ENCODE measurements at regions not wholly inside any gene's neighbourhood (a gene's known extent, or its start where the extent isn't known, plus 50 kb on each side); places are given as distances from the start of the nearest gene placed in this dataset.

DNA sequence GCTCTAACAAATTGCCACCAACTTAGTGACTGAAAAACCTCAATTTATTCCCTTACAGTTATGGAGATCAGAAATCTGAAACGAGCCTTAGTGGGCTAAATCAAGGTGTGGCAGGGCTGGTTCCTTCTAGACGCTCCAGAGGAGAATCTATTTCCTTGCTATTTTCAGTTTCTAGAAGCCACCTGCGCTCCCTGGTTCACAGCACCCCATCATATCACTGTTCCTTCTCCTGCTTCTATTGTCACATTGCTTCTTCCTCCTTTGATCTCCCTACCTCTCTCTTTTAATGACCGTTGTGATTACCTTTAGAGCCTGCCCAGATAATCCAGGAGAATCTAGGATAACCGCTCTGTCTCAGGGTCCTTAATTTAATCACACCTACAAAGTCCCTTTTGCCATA, 596.6 kb downstream of the PLCL1 start:
- Histone ChIP-seq H3K4me1 (ENCODE audit: control insufficient read depth in 2 of 2, insufficient read depth in 2 of 2, low read length in 2 of 2) (no peaks in the 10 kb centered on the region), H3K27me3 (ENCODE audit: control insufficient read depth in 2 of 2, insufficient read depth in 1 of 2, low read length in 1 of 2) (no peaks in the 10 kb centered on the region), H3K4me3 (ENCODE audit: low read length in 2 of 2) (no peak overlapping the region), H3K36me3 (ENCODE audit: control insufficient read depth in 2 of 2, insufficient read depth in 2 of 2, low read length in 1 of 2) (no peaks in the 10 kb centered on the region), H3K9me3 (ENCODE audit: control insufficient read depth in 2 of 2, insufficient read depth in 1 of 2, low read length in 1 of 2) (no peaks in the 10 kb centered on the region), H3K27ac (ENCODE audit: low read depth in 1 of 2, low read length in 1 of 2) (no peak overlapping the region)
- DNase-seq (ENCODE audit: low read depth in 6 of 9, low spot score in 9 of 9) = no peak
- 66% methylated on average over 5 of the region's 5 CpGs for WGBS

DNA sequence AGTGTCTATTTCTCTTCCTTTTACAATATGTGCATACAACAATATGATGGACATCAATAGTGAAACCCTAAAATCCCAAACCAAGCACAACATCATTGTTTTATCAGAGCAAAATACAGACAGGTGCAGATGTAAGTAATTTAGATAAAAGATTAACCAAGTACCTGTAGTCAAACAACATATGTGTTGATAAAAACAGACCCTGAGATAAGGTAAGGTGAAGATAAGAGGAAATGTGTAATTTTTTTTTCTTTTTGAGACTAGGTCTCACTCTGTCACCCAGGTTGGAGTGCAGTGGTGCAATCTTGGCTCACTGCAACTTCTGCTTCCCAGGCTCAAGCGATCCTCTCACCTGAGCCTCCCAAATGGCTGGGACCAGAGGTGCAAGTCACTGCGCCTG, 589.8 kb downstream of the PLCL1 start:
- H3K4me3 ChIP-seq (ENCODE audit: low read length in 2 of 2) = no peak overlapping the region
- no peaks in the 10 kb centered on the region for H3K4me1 ChIP-seq (ENCODE audit: control insufficient read depth in 2 of 2, insufficient read depth in 2 of 2, low read length in 2 of 2)
- no peak for DNase-seq (ENCODE audit: low read depth in 6 of 9, low spot score in 9 of 9)
- no peaks in the 10 kb centered on the region for H3K9me3 ChIP-seq (ENCODE audit: control insufficient read depth in 2 of 2, insufficient read depth in 1 of 2, low read length in 1 of 2)
- WGBS = 96% methylated on average over 2 of the region's 2 CpGs
- H3K27ac ChIP-seq (ENCODE audit: low read depth in 1 of 2, low read length in 1 of 2) = no peak overlapping the region
- no peaks in the 10 kb centered on the region for H3K27me3 ChIP-seq (ENCODE audit: control insufficient read depth in 2 of 2, insufficient read depth in 1 of 2, low read length in 1 of 2)
- H3K36me3 ChIP-seq (ENCODE audit: control insufficient read depth in 2 of 2, insufficient read depth in 2 of 2, low read length in 1 of 2) = no peaks in the 10 kb centered on the region

DNA sequence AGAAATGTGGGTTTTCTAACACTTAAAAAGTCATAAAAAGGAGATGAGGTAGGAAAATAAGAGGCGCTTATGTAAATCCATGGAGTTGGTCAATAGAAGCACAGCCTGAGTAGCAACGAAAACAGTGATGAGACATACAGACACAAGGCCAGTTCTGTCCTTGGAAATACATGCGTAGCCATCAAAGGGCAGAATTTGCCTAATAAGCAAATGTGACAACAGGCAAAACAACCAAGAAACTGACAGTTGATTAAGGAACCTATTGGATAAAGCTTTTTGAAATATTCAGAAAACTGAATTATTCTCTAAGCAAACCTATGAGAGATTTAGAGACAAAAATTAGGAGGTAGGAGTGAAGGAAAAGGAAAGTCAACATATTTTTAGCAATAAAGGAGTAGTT, 586.3 kb downstream of the PLCL1 start:
- no peaks in the 10 kb centered on the region for H3K36me3 ChIP-seq (ENCODE audit: control insufficient read depth in 2 of 2, insufficient read depth in 2 of 2, low read length in 1 of 2)
- H3K4me3 ChIP-seq (ENCODE audit: low read length in 2 of 2) = no peak overlapping the region
- no peaks in the 10 kb centered on the region for H3K27me3 ChIP-seq (ENCODE audit: control insufficient read depth in 2 of 2, insufficient read depth in 1 of 2, low read length in 1 of 2)
- WGBS = 96% methylated on average over 3 of the region's 3 CpGs
- no peak overlapping the region for H3K27ac ChIP-seq (ENCODE audit: low read depth in 1 of 2, low read length in 1 of 2)
- H3K4me1 ChIP-seq (ENCODE audit: control insufficient read depth in 2 of 2, insufficient read depth in 2 of 2, low read length in 2 of 2) = no peaks in the 10 kb centered on the region
- no peaks in the 10 kb centered on the region for H3K9me3 ChIP-seq (ENCODE audit: control insufficient read depth in 2 of 2, insufficient read depth in 1 of 2, low read length in 1 of 2)
- DNase-seq (ENCODE audit: low read depth in 6 of 9, low spot score in 9 of 9) = no peak

DNA sequence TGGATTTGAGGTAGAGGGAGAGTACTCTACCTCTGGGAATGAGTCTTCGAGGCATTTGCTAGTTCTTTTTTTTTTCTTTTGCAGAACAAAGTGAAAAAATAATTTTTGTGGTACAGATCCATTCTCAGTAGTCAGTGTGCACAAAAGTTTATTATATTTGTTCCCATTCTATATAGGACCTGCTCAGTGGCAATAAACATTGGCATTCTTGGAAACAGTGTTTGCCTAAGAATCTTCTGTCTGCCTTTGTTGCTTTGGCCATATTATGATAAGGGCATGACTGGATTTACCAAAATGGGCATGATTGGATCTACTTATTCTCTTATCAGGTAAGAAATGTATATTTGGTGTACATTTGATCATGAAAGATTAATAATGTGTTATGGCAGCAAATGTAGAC, 583.3 kb downstream of the PLCL1 start:
- H3K27ac ChIP-seq (ENCODE audit: low read depth in 1 of 2, low read length in 1 of 2) = no peak overlapping the region
- DNase-seq (ENCODE audit: low read depth in 6 of 9, low spot score in 9 of 9) = no peak
- H3K4me1 ChIP-seq (ENCODE audit: control insufficient read depth in 2 of 2, insufficient read depth in 2 of 2, low read length in 2 of 2) = no peaks in the 10 kb centered on the region
- H3K9me3 ChIP-seq (ENCODE audit: control insufficient read depth in 2 of 2, insufficient read depth in 1 of 2, low read length in 1 of 2) = no peaks in the 10 kb centered on the region
- H3K36me3 ChIP-seq (ENCODE audit: control insufficient read depth in 2 of 2, insufficient read depth in 2 of 2, low read length in 1 of 2) = no peaks in the 10 kb centered on the region
- WGBS = 0% methylated on average over 1 of the region's 1 CpG
- no peaks in the 10 kb centered on the region for H3K27me3 ChIP-seq (ENCODE audit: control insufficient read depth in 2 of 2, insufficient read depth in 1 of 2, low read length in 1 of 2)
- no peak overlapping the region for H3K4me3 ChIP-seq (ENCODE audit: low read length in 2 of 2)

DNA sequence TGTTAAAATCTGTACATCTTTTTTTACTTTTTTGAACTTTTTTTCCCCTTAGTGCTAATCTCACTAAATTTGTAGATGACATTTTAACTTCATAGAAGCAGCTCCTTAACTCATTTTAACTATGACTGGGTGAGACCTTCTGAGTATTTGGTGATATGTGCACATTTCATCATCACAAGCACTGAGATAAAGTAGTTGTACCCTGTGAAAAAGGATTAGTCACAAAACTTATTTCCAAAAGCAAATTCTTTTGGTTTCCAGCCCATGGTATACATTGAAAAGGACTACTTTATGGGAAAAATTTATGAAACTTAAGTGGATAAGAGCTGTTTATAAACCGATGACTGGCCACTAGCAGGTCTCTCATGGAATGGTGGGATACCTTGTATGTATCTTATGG, 581.5 kb downstream of the PLCL1 start:
- Histone ChIP-seq H3K4me3 (ENCODE audit: low read length in 2 of 2) (no peak overlapping the region), H3K27ac (ENCODE audit: low read depth in 1 of 2, low read length in 1 of 2) (no peak overlapping the region), H3K36me3 (ENCODE audit: control insufficient read depth in 2 of 2, insufficient read depth in 2 of 2, low read length in 1 of 2) (no peaks in the 10 kb centered on the region), H3K4me1 (ENCODE audit: control insufficient read depth in 2 of 2, insufficient read depth in 2 of 2, low read length in 2 of 2) (no peaks in the 10 kb centered on the region), H3K27me3 (ENCODE audit: control insufficient read depth in 2 of 2, insufficient read depth in 1 of 2, low read length in 1 of 2) (no peaks in the 10 kb centered on the region), H3K9me3 (ENCODE audit: control insufficient read depth in 2 of 2, insufficient read depth in 1 of 2, low read length in 1 of 2) (no peaks in the 10 kb centered on the region)
- DNase-seq (ENCODE audit: low read depth in 6 of 9, low spot score in 9 of 9) = no peak
- WGBS = 99% methylated on average over 1 of the region's 1 CpG

DNA sequence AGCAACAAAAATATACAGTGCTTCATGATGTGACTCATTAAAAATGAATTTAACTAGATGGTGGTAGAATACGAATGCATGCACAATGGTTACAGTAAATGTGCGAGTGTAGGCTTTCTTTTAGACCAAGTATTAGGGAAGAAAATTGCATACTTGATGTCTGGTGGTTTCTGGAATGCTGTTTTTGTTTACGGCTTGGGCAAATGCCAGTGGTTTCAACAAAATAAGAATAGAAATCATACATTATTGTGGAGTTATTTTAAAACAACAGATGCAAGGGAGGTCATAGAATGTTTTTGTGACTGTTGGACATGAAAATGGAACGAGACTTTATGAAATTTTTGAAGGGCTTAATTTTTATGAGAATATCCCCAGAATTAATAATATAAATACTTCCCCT, 580.9 kb downstream of the PLCL1 start:
- WGBS = 97% methylated on average over 4 of the region's 4 CpGs
- Histone ChIP-seq H3K27me3 (ENCODE audit: control insufficient read depth in 2 of 2, insufficient read depth in 1 of 2, low read length in 1 of 2) (no peaks in the 10 kb centered on the region), H3K9me3 (ENCODE audit: control insufficient read depth in 2 of 2, insufficient read depth in 1 of 2, low read length in 1 of 2) (no peaks in the 10 kb centered on the region), H3K4me3 (ENCODE audit: low read length in 2 of 2) (no peak overlapping the region), H3K27ac (ENCODE audit: low read depth in 1 of 2, low read length in 1 of 2) (no peak overlapping the region), H3K4me1 (ENCODE audit: control insufficient read depth in 2 of 2, insufficient read depth in 2 of 2, low read length in 2 of 2) (no peaks in the 10 kb centered on the region), H3K36me3 (ENCODE audit: control insufficient read depth in 2 of 2, insufficient read depth in 2 of 2, low read length in 1 of 2) (no peaks in the 10 kb centered on the region)
- DNase-seq (ENCODE audit: low read depth in 6 of 9, low spot score in 9 of 9) = no peak

DNA sequence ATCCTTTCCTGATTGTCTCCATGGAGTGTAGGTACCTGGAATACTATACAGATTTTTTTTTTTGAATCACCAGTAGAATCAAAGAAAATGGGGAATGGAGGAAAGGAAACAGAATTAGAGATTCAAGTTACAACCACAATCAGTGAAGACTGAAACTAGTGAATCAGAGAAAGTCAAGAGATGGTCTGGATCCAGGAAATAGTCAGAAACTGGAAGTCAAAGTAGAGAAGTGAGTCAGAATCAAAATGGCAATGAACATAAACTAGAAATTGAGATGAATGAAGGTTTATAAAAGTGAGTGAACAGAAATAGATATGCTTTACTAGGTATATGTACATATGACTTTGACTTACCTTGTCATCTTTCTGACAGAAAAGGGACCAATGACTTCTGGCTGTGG, 579.0 kb downstream of the PLCL1 start:
- H3K4me3 ChIP-seq (ENCODE audit: low read length in 2 of 2) = no peak overlapping the region
- no peaks in the 10 kb centered on the region for H3K27me3 ChIP-seq (ENCODE audit: control insufficient read depth in 2 of 2, insufficient read depth in 1 of 2, low read length in 1 of 2)
- no peak overlapping the region for H3K27ac ChIP-seq (ENCODE audit: low read depth in 1 of 2, low read length in 1 of 2)
- no peaks in the 10 kb centered on the region for H3K9me3 ChIP-seq (ENCODE audit: control insufficient read depth in 2 of 2, insufficient read depth in 1 of 2, low read length in 1 of 2)
- no peak for DNase-seq (ENCODE audit: low read depth in 6 of 9, low spot score in 9 of 9)
- H3K4me1 ChIP-seq (ENCODE audit: control insufficient read depth in 2 of 2, insufficient read depth in 2 of 2, low read length in 2 of 2) = no peaks in the 10 kb centered on the region
- H3K36me3 ChIP-seq (ENCODE audit: control insufficient read depth in 2 of 2, insufficient read depth in 2 of 2, low read length in 1 of 2) = no peaks in the 10 kb centered on the region

DNA sequence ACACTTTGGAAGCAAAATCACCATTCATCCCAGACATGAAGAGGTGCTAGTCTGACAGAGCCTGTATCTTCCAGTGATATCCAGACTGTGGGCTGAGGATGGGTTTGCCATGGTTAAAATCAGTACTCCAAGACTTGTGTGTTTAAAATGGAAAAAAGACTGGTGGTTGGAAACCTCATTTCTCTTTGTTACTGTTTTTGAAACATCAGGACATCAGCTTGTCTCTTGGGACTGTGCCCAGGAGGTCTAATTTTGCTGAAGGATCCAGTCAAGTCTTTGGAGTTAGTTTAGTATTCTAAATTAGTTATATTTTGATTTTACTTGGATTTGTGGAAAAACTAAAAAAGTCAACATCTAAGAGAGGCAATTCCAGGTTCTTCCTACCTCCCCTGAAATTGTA, 578.4 kb downstream of the PLCL1 start:
- Histone ChIP-seq H3K36me3 (ENCODE audit: control insufficient read depth in 2 of 2, insufficient read depth in 2 of 2, low read length in 1 of 2) (no peaks in the 10 kb centered on the region), H3K9me3 (ENCODE audit: control insufficient read depth in 2 of 2, insufficient read depth in 1 of 2, low read length in 1 of 2) (no peaks in the 10 kb centered on the region), H3K27ac (ENCODE audit: low read depth in 1 of 2, low read length in 1 of 2) (no peak overlapping the region), H3K4me1 (ENCODE audit: control insufficient read depth in 2 of 2, insufficient read depth in 2 of 2, low read length in 2 of 2) (no peaks in the 10 kb centered on the region), H3K27me3 (ENCODE audit: control insufficient read depth in 2 of 2, insufficient read depth in 1 of 2, low read length in 1 of 2) (no peaks in the 10 kb centered on the region), H3K4me3 (ENCODE audit: low read length in 2 of 2) (no peak overlapping the region)
- DNase-seq (ENCODE audit: low read depth in 6 of 9, low spot score in 9 of 9) = no peak

DNA sequence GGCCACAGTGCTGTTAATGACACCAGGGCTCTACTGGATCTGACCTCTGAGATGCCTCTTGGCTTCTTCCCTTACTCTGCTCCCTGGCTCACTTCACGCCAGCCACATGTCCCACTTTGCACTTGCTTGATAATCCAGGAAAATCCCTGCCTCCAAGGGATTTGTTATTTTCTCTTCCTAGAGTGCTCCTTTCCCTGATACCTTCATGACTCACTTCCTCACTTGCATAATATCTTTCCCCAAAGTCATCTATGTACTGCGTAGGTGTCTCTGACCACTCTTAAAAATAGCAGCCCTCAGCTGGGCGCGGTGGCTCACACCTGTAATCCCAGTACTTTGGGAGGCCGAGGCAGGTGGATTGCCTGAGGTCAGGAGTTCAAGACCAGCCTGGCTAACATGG, 572.3 kb downstream of the PLCL1 start:
- WGBS = 90% methylated on average over 5 of the region's 5 CpGs
- H3K4me3 ChIP-seq (ENCODE audit: low read length in 2 of 2) = no peak overlapping the region

DNA sequence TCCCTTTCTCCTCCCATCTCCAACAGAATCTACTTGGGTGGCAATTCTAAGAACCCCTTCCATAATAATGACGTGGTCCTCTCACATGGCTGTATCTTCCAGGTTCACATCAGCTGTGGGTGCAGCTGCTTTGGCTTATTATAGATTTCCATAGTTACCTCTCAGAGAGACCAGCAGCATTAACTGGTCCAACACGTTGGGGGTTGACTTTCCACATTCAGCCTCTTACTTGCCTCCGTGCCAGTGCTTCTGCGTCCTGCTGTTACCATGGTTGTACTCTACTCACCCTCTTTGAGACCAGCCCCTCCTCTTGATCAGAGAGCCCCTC, 570.7 kb downstream of the PLCL1 start:
- Histone ChIP-seq H3K36me3 (ENCODE audit: control insufficient read depth in 2 of 2, insufficient read depth in 2 of 2, low read length in 1 of 2) (no peaks in the 10 kb centered on the region), H3K27ac (ENCODE audit: low read depth in 1 of 2, low read length in 1 of 2) (no peak overlapping the region), H3K4me3 (ENCODE audit: low read length in 2 of 2) (no peak overlapping the region), H3K4me1 (ENCODE audit: control insufficient read depth in 2 of 2, insufficient read depth in 2 of 2, low read length in 2 of 2) (no peaks in the 10 kb centered on the region), H3K27me3 (ENCODE audit: control insufficient read depth in 2 of 2, insufficient read depth in 1 of 2, low read length in 1 of 2) (no peaks in the 10 kb centered on the region), H3K9me3 (ENCODE audit: control insufficient read depth in 2 of 2, insufficient read depth in 1 of 2, low read length in 1 of 2) (no peaks in the 10 kb centered on the region)
- 93% methylated on average over 4 of the region's 4 CpGs for WGBS
- DNase-seq (ENCODE audit: low read depth in 6 of 9, low spot score in 9 of 9) = no peak

More for the DNA sequence above, 572.3 kb downstream of the PLCL1 start:
- no peak for DNase-seq (ENCODE audit: low read depth in 6 of 9, low spot score in 9 of 9)
- Histone ChIP-seq H3K27me3 (ENCODE audit: control insufficient read depth in 2 of 2, insufficient read depth in 1 of 2, low read length in 1 of 2) (no peaks in the 10 kb centered on the region), H3K36me3 (ENCODE audit: control insufficient read depth in 2 of 2, insufficient read depth in 2 of 2, low read length in 1 of 2) (no peaks in the 10 kb centered on the region), H3K4me1 (ENCODE audit: control insufficient read depth in 2 of 2, insufficient read depth in 2 of 2, low read length in 2 of 2) (no peaks in the 10 kb centered on the region), H3K27ac (ENCODE audit: low read depth in 1 of 2, low read length in 1 of 2) (no peak overlapping the region), H3K9me3 (ENCODE audit: control insufficient read depth in 2 of 2, insufficient read depth in 1 of 2, low read length in 1 of 2) (no peaks in the 10 kb centered on the region)

Data from thymus (tissue), 11 donors.